Activated CD8-positive, alpha-beta T cell treated with anti-CD3 and anti-CD28 coated beads for 36 hours (primary cell): ENCODE measurements at regions not wholly inside any gene's neighbourhood (a gene's known extent, or its start where the extent isn't known, plus 50 kb on each side); places are given as distances from the start of the nearest gene placed in this dataset.

Source experiments
- ATAC-seq: fragments of 200-7000 bp; cut with Tn5 transposase; one replicate; pipeline ENCODE4 v1.10.0; 2021; ENCODE audit warnings: mild to moderate bottlenecking, moderate library complexity
- CTCF ChIA-PET: fragments of 350-600 bp; sonication (Branson Sonifier 250); formaldehyde crosslinking; loops from one replicate; lab custom pipeline; 2021; ENCODE audit warnings: antibody characterized with exemption; lab: Charles Lee
- POLR2A ChIA-PET: fragments of 350-600 bp; sonication (Branson Sonifier 250); formaldehyde crosslinking; loops from one replicate; lab custom pipeline; 2021; ENCODE audit warnings: antibody characterized with exemption; lab: Charles Lee
- DNase-seq: peaks from one replicate; pipeline ENCODE4 v3.0.0-alpha.2; 2020
- H3K27ac Mint-ChIP-seq: one replicate; pipeline ENCODE4 v1.8.0; 2021; ENCODE audit warnings: mild to moderate bottlenecking, mixed read lengths
- H3K27me3 Mint-ChIP-seq: one replicate; pipeline ENCODE4 v1.8.0; 2021; ENCODE audit warnings: mixed read lengths
- H3K36me3 Mint-ChIP-seq: one replicate; pipeline ENCODE4 v1.8.0; 2021; ENCODE audit warnings: low read depth, mixed read lengths
- H3K4me1 Mint-ChIP-seq: one replicate; pipeline ENCODE4 v1.8.0; 2021; ENCODE audit warnings: low read depth, mixed read lengths
- H3K4me3 Mint-ChIP-seq: one replicate; pipeline ENCODE4 v1.8.0; 2021; ENCODE audit warnings: mild to moderate bottlenecking, moderate library complexity, mixed read lengths
- H3K9me3 Mint-ChIP-seq: one replicate; pipeline ENCODE4 v1.8.0; 2021; ENCODE audit warnings: mixed read lengths
- CTCF ChIP-seq: fragments of 200-600 bp; IDR thresholded peaks from one replicate; pipeline ENCODE4 v1.8.0; 2022; ENCODE audit warnings: antibody characterized with exemption, mild to moderate bottlenecking
- intact Hi-C: fragments of 100-400 bp; cut with micrococcal nuclease; formaldehyde crosslinking; loops from one replicate; pipeline ENCODE4 v1.10.0; 2022

- no peaks in the 10 kb centered on the region for H3K4me1 Mint-ChIP-seq
- TF ChIP-seq CTCF, result no peak
- H3K27me3 Mint-ChIP-seq, result no peaks in the 10 kb centered on the region
- DNase-seq, result no peak
- H3K36me3 Mint-ChIP-seq, result no peaks in the 10 kb centered on the region
- H3K9me3 Mint-ChIP-seq, result peaks cover 4% of the 10 kb centered on the region
- intact Hi-C loops, result no loop called here
- no peak overlapping the region for H3K4me3 Mint-ChIP-seq
- ATAC-seq, result no peak
- no peak overlapping the region for H3K27ac Mint-ChIP-seq
- CTCF ChIA-PET, result interaction anchor here (1.2 kb wide), 1 partner anchor 567 kb away, joined by 3 read pairs; no protein-coding TSS in a partner anchor
- POLR2A ChIA-PET, result no interaction called here
Observed at GRCh38 chr9:13994240-13994639, 319.7 kb downstream of the NFIB start.

GRCh38 chr9:13993632-13994185 is 320.2 kb downstream of the NFIB start:
- Mint-ChIP-seq H3K36me3 (no peaks in the 10 kb centered on the region), H3K27ac (no peak overlapping the region), H3K4me3 (no peak overlapping the region), H3K9me3 (peaks cover 1% of the 10 kb centered on the region), H3K4me1 (no peaks in the 10 kb centered on the region), H3K27me3 (no peaks in the 10 kb centered on the region)
- CTCF ChIA-PET, result interaction anchor here (1.2 kb wide), 1 partner anchor 566 kb away, joined by 3 read pairs; no protein-coding TSS in a partner anchor
- no peak for ATAC-seq
- POLR2A ChIA-PET, result no interaction called here
- no peak for DNase-seq
- no peak for TF ChIP-seq CTCF
- intact Hi-C loops, result no loop called here

- Mint-ChIP-seq H3K27ac (no peak overlapping the region), H3K4me1 (no peaks in the 10 kb centered on the region), H3K27me3 (no peaks in the 10 kb centered on the region), H3K9me3 (peaks cover 1% of the 10 kb centered on the region), H3K4me3 (no peak overlapping the region), H3K36me3 (no peaks in the 10 kb centered on the region)
- DNase-seq (no peak), ATAC-seq (no peak)
- intact Hi-C loops, result no loop called here
- no peak for TF ChIP-seq CTCF
- POLR2A ChIA-PET, result no interaction called here
- CTCF ChIA-PET, result no interaction called here
Observed at GRCh38 chr9:13992138-13993088, 321.5 kb downstream of the NFIB start.

GRCh38 chr9:13991395-13991794 is 322.5 kb downstream of the NFIB start:
- DNase-seq (no peak), ATAC-seq (no peak)
- Mint-ChIP-seq H3K4me1 (no peaks in the 10 kb centered on the region), H3K36me3 (no peaks in the 10 kb centered on the region), H3K4me3 (no peak overlapping the region), H3K27ac (no peak overlapping the region), H3K9me3 (peaks cover 1% of the 10 kb centered on the region), H3K27me3 (no peaks in the 10 kb centered on the region)
- intact Hi-C loops, result no loop called here
- ChIA-PET POLR2A (no interaction called here), CTCF (no interaction called here)
- no peak for TF ChIP-seq CTCF

GRCh38 chr9:13990994-13991393 is 322.9 kb downstream of the NFIB start:
- H3K9me3 Mint-ChIP-seq, result peaks cover 2% of the 10 kb centered on the region
- H3K4me3 Mint-ChIP-seq, result no peak overlapping the region
- CTCF ChIA-PET, result no interaction called here
- H3K4me1 Mint-ChIP-seq, result no peaks in the 10 kb centered on the region
- POLR2A ChIA-PET, result no interaction called here
- no peak for TF ChIP-seq CTCF
- no peaks in the 10 kb centered on the region for H3K36me3 Mint-ChIP-seq
- intact Hi-C loops, result no loop called here
- H3K27me3 Mint-ChIP-seq, result no peaks in the 10 kb centered on the region
- ATAC-seq, result no peak
- no peak overlapping the region for H3K27ac Mint-ChIP-seq
- DNase-seq, result no peak
